Gastroesophageal sphincter (tissue), 4 donors: ENCODE measurements at regions not wholly inside any gene's neighbourhood (a gene's known extent, or its start where the extent isn't known, plus 50 kb on each side); places are given as distances from the start of the nearest gene placed in this dataset.
"Not testable (repeated sequence)": the region's sequence is repeated elsewhere in the genome, so short reads cannot be mapped to it uniquely, and the experiment has no call there.

Source experiments
- ATAC-seq: fragments of 150-250 bp; one replicate; pipeline ENCODE4 v1.9.1; 2016; ENCODE audit warnings: mild to moderate bottlenecking, moderate library complexity
- H3K27ac ChIP-seq, 4 donors: fragments of 200-600 bp; sonication (generic) in 3 of 4; 1 replicate in 3 of 4; 2 replicates in 1 of 4; pipeline ENCODE4 v1.5.1; 2016 to 2019
- H3K27me3 ChIP-seq: fragments of 200-600 bp; sonication (generic); one replicate; pipeline ENCODE4 v1.5.1; 2019
- H3K36me3 ChIP-seq, 2 donors: fragments of 200-600 bp; sonication (generic); one replicate each; pipeline ENCODE4 v1.5.1; 2019; ENCODE audit warnings: control low read depth in 1 of 2
- H3K4me1 ChIP-seq, 3 donors: fragments of 200-600 bp; sonication (generic); 1 replicate in 2 of 3; 2 replicates in 1 of 3; pipeline ENCODE4 v1.5.1; 2016 to 2019; ENCODE audit warnings: control low read depth in 2 of 3
- H3K4me3 ChIP-seq, 2 donors: fragments of 200-600 bp; sonication (generic); one replicate each; pipeline ENCODE4 v1.5.1; 2019; ENCODE audit warnings: mild to moderate bottlenecking in 1 of 2, moderate library complexity in 1 of 2
- H3K9me3 ChIP-seq, 3 donors: fragments of 200-600 bp; sonication (generic); one replicate each; pipeline ENCODE4 v1.5.1; 2017 to 2019; ENCODE audit warnings: control low read depth in 2 of 3
- EP300 ChIP-seq: sonication (generic); formaldehyde crosslinking; IDR thresholded peaks from one replicate; pipeline ENCODE4 v1.6.1; 2017; ENCODE audit warnings: antibody characterized with exemption, mild to moderate bottlenecking
- POLR2A ChIP-seq, 2 donors: fragments of 450-650 bp; IDR thresholded peaks; one replicate each; pipeline ENCODE4 v1.6.1; 2017; ENCODE audit warnings: antibody characterized with exemption in 2 of 2, mild to moderate bottlenecking in 2 of 2, moderate library complexity in 1 of 2
- POLR2AphosphoS5 ChIP-seq: sonication (generic); formaldehyde crosslinking; IDR thresholded peaks from one replicate; pipeline ENCODE4 v1.6.1; 2017; ENCODE audit warnings: antibody characterized with exemption
- WGBS, 2 donors: methylation state at CpG; one replicate each; pipeline ENCODE4 v1.1.5; 2018; ENCODE audit warnings: low coverage in 1 of 2; 5-methylcytosine and 5-hydroxymethylcytosine counted together
- TF ChIP-seq, protein P1 (sequence below), 4 experiments: fragments of 200-600 bp in 2 of 4; fragments of 450-650 bp in 2 of 4; sonication (generic) in 1 of 4; IDR thresholded peaks; one replicate each; pipeline ENCODE4 v1.5.1; 2017 to 2019; ENCODE audit warnings: antibody characterized with exemption in 4 of 4, mild to moderate bottlenecking in 2 of 4, moderate library complexity in 2 of 4

GRCh38 chr5:3460416-3460815 is 135.2 kb upstream of the IRX1 start:
- Histone ChIP-seq H3K27me3 (no peaks in the 10 kb centered on the region), H3K36me3 (no peaks in the 10 kb centered on the region), H3K9me3 (no peaks in the 10 kb centered on the region), H3K27ac (no peak overlapping the region), H3K4me1 (no peaks in the 10 kb centered on the region), H3K4me3 (no peak overlapping the region)
- no peak for ATAC-seq
- WGBS, 2 donors = 69 to 78% methylated on average over 2 of the region's 2 CpGs
- TF ChIP-seq EP300 (no peak), POLR2AphosphoS5 (no peak), POLR2A (IDR thresholded peaks at IDR 0.05) (no peak)
- TF ChIP-seq, protein P1, sequence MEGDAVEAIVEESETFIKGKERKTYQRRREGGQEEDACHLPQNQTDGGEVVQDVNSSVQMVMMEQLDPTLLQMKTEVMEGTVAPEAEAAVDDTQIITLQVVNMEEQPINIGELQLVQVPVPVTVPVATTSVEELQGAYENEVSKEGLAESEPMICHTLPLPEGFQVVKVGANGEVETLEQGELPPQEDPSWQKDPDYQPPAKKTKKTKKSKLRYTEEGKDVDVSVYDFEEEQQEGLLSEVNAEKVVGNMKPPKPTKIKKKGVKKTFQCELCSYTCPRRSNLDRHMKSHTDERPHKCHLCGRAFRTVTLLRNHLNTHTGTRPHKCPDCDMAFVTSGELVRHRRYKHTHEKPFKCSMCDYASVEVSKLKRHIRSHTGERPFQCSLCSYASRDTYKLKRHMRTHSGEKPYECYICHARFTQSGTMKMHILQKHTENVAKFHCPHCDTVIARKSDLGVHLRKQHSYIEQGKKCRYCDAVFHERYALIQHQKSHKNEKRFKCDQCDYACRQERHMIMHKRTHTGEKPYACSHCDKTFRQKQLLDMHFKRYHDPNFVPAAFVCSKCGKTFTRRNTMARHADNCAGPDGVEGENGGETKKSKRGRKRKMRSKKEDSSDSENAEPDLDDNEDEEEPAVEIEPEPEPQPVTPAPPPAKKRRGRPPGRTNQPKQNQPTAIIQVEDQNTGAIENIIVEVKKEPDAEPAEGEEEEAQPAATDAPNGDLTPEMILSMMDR (IDR thresholded peaks at IDR 0.05) = no peak

DNA sequence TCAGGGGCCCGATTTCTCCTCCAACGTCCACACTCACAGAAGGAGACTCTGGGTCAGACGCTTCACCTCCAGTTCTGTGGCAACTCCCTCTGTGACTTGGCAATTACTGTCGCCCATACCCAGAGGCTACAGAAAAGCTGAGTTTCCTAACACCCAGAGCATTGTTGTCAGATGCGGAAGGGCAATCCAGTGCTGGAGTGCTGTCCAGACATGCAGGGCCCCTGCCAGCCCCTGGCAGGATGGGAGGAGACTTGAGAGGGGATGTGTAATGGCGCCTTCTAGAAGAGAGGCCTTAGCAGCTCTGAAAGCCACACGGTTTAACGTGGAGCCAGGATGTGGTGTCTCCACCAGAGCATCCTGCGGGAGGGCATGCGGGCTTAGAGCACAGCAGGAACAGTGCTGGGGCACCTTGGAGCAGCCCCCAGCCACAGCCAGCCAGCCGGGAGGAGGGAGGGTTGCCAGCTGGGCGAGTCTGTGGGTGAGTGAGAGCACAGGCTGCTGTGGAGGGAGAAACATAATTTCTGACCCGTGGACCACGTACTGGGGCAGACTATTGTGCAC is 139.4 kb upstream of the IRX1 start:
- WGBS, 2 donors = 63 to 80% methylated on average over 5 to 12 of the region's 14 CpGs
- ATAC-seq = no peak
- H3K27ac ChIP-seq = no peak overlapping the region
- no peaks in the 10 kb centered on the region for H3K4me1 ChIP-seq
- no peak overlapping the region for H3K4me3 ChIP-seq
- no peaks in the 10 kb centered on the region for H3K9me3 ChIP-seq
- no peaks in the 10 kb centered on the region for H3K27me3 ChIP-seq
- TF ChIP-seq EP300 (no peak), POLR2AphosphoS5 (no peak), POLR2A (IDR thresholded peaks at IDR 0.05) (no peak)
- TF ChIP-seq, protein P1 (IDR thresholded peaks at IDR 0.05) = no peak
- H3K36me3 ChIP-seq = no peaks in the 10 kb centered on the region

GRCh38 chr5:3454028-3454427 is 141.6 kb upstream of the IRX1 start:
- H3K4me1 ChIP-seq, H3K36me3 ChIP-seq, H3K27me3 ChIP-seq, ATAC-seq, H3K27ac ChIP-seq, H3K9me3 ChIP-seq, H3K4me3 ChIP-seq: not testable (repeated sequence)
- 100% methylated on average over 3 of the region's 27 CpGs; no CpG with 5 or more reads in 1 of the 2 donors for WGBS, 2 donors

- TF ChIP-seq POLR2A (IDR thresholded peaks at IDR 0.05) = no peak
- TF ChIP-seq, protein P1 (IDR thresholded peaks at IDR 0.05) = no peak
- no peak for TF ChIP-seq POLR2AphosphoS5
- no peak for TF ChIP-seq EP300
- WGBS, 2 donors = 85% methylated on average over 6 of the region's 7 CpGs; no CpG with 5 or more reads in 1 of the 2 donors
- no peak for ATAC-seq
- no peak overlapping the region for H3K4me3 ChIP-seq
- no peaks in the 10 kb centered on the region for H3K4me1 ChIP-seq
- H3K27me3 ChIP-seq = no peaks in the 10 kb centered on the region
- H3K9me3 ChIP-seq = peaks cover 0 to 7% (median 0%) of the 10 kb centered on the region in 3 donors
- no peaks in the 10 kb centered on the region for H3K36me3 ChIP-seq
- H3K27ac ChIP-seq = no peak overlapping the region
Measured at GRCh38 chr5:3452622-3453021, 143.0 kb upstream of the IRX1 start.

DNA sequence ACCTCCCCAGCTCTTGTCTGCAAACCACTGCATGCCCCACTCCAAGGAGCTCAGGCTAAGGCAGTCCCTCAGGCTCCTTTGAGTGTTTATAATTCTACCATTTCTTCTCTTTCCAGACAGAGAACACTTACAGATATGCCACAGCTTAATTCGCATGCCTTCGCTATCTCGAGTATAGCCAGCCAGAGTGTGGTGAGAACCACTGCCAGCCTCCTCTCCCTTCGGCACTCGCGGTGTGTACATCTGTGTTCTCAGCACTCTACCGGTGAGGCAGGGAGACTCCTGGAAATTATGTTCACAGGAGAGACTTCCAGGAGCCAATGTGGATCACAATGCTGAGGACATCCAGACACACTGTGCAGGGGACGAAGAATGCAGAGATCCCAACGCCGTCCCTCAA is 143.7 kb upstream of the IRX1 start:
- 100% methylated on average over 3 of the region's 10 CpGs; no CpG with 5 or more reads in 1 of the 2 donors for WGBS, 2 donors
- TF ChIP-seq, protein P1 (IDR thresholded peaks at IDR 0.05) = no peak
- Histone ChIP-seq H3K4me1 (no peaks in the 10 kb centered on the region), H3K9me3 (peaks cover 0 to 7% (median 0%) of the 10 kb centered on the region in 3 donors), H3K27ac (no peak overlapping the region), H3K36me3 (no peaks in the 10 kb centered on the region), H3K27me3 (no peaks in the 10 kb centered on the region), H3K4me3 (no peak overlapping the region)
- ATAC-seq = no peak
